ENCODE measurements at regions not wholly inside any gene's neighbourhood (a gene's known extent, or its start where the extent isn't known, plus 50 kb on each side); places are given as distances from the start of the nearest gene placed in this dataset.
"Not testable (repeated sequence)": the region's sequence is repeated elsewhere in the genome, so short reads cannot be mapped to it uniquely, and the experiment has no call there.

DNA sequence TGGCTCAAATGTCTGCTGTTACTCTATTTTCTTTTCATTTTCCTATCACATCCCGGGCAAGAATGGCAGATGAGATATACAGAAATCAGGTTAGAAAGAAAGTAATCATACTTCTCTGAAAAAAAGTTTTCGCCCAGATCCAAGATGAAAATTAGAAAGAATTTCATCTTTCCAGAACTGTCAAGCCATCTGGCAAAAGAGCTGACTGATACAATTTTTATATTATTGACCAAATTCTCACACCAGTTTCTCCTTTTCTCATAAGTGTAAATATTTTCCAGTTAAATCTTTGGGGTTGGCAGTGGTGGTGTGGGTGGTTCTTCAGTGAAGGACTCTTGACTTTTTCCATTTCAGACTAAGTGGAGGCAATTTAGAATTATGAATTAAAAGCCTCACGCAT lies 371.9 kb downstream of the CD83 start:
- DNase-seq (ENCODE audit: low read depth) = no peak

DNA sequence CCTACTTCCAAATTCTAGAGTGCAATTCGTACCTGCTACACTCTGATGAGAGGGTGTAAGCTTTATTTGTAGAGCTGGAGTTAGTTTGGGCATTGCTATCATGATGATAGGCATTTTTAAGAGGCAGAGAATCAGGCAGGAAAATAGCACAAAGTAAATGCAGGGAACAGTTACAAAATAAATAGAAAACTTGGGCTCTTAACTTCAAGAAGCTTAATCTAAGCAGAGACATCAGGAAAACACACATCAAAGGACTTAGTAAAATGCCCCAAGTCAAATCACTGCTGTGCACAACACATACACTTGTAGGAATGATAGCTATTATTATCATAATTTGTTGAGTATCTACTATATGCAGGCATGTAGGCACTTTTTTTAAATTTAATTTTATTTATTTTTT lies 381.2 kb downstream of the CD83 start:
- no peak for DNase-seq (ENCODE audit: low read depth)

DNA sequence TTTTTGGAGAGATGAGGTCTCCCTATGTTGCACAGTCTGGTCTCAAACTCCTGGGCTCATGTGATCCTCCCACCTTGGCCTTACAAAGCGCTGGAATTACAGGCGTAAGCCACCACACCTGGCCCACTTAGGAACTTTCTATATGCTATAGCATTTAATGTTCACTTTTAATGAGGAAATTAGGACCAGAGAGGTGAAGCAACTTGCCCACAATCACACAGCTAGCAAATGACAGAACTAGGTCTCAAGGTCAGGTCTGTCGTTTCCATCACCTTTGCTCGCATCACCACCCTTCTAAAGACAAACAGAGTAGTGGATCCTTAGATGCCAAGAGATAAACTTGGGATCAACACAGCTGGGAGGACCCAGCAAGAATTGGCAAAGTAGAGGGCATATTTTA lies 381.7 kb downstream of the CD83 start:
- DNase-seq (ENCODE audit: low read depth) = no peak

DNA sequence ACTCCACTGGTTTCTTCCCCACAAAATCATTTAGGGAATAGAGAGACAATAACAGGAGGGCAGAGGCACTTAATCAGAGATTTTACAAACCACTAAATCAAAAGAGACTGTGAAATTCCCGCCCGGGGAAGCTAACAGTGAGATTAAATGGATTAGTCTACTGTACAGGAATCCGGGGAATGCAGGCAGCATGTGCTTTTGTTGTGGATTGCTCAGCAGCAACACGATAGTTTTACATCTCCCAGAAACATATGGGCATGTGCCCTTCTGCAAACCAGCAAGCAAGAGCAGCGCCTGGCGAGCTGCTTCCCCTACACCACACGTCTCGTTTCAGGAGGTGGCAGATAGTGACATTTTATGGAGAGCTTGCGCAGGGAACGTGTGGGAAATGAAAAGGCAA lies 382.3 kb downstream of the CD83 start:
- no peak for DNase-seq (ENCODE audit: low read depth)

DNA sequence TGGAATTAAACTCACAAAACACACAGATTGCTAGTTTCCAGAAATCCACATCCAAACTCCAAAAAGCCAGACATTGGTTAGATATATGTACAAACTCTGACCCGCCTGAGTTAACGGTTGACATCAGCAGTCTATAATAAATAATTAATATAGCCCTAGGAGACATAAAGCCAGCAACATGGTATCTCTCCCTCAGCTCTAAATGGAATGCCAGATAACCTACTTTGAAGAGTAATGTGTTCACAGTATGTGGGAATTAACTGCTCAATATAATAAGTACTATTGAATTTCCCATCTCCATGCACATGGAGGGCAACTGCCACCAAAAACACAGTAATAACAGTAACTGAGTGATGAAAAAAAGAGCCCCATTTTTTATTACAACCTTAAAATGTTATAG lies 383.2 kb downstream of the CD83 start:
- DNase-seq (ENCODE audit: low read depth) = no peak

DNA sequence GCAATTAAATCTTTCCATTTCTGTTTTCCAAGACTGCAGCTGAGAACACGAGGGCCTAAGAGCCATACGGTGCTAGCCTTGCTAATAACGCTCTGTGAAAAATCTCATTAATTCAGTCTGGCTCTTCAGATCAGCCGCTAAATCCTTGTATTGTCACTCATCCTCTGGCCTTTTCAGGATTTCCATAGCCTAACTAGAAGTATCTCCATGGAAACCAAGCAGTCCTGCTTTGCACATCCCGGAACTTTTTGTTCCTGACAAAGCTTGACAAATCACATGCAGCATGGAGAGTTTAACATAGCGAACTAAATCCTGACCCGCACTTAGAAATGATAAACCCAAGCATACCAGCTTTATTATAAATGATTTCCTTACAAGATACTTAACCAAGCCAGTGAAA lies 383.7 kb downstream of the CD83 start:
- no peak for DNase-seq (ENCODE audit: low read depth)

DNA sequence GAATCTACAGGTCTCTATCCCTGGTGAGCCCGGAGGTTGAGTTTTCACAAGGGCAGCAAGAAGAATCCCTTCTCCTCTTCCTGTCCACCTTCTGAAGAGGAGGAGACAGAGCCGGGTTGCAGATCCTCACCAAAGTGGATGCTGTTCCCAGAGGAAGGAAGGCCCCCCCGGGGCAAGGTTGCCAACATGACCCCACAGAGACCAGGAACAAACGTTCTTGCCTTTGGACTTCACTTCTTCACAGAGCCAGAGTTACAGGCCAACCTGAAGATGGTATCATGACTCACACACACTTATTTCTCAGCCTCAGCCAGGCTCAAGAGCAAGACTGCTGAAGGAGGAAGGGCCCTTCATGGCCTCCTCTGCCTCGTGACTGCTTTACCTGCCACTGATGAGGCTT lies 384.3 kb downstream of the CD83 start:
- no peak for DNase-seq (ENCODE audit: low read depth)

DNA sequence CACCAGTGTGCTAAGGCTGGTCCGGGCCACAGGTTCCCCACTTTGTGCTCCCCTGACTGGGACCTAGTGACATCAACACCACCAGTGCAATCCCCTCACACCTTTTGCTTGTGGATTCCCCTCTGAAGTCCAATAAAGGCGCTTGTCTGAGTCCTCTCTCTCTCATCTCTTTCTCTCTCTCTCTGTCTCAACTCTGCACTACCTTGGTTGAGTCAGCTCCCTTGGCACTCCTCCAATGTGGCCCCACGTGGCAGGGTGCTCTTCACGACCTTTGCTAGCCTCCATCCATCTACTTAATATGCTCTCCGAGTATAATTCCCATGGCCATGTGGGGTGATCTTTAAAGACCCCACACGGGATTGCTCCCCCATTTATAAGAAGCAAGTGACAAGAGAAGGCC lies 385.0 kb downstream of the CD83 start:
- no peak for DNase-seq (ENCODE audit: low read depth)

DNA sequence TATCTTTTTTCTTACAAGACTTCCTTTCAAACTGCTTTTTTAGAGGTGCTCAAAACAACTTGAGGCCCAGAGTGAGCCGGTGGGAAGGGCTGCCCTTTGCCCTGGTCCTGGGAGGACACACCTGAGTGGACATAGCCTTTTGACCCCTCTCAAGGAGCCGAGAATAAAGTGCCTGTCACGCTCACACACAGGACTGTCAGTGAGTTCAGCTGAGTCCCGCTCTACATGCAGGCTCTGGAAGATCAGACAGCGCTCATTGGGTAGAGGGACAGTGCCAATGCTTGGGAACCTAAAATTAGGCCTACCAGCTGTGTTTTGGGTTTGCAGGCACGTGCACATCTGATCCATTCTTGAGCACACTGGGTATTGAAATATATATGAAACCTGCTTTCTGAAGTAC lies 387.8 kb downstream of the CD83 start:
- DNase-seq (ENCODE audit: low read depth) = no peak

DNA sequence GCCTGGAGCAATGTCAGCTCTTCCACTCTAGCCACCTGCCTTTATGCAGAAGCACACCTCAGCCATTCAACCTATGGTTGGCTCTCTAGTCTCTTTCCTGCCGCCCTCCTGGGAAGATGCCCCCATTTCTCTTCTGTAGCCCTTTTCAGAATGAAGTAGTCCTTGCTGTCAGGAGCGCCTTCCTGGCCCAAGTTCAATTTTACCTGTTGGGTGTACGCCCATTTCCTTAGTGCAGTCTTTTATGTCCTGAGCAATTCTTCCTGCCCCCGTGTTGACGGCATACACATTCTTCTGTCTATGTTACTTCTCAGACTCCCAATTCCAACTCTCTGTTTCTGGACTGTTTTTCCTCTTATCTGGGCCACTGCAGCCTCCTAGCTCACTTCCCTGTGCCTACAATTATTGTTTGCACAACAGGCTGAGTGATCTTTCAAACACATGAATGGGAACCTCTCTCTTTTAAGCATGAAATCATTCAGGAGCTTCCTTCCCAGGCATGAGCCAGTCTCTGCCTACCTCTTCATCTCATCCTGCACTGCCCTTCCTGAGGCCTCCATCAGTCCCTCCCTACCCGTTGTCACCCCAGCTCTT lies 389.2 kb downstream of the CD83 start:
- no peak for DNase-seq (ENCODE audit: low read depth)

DNA sequence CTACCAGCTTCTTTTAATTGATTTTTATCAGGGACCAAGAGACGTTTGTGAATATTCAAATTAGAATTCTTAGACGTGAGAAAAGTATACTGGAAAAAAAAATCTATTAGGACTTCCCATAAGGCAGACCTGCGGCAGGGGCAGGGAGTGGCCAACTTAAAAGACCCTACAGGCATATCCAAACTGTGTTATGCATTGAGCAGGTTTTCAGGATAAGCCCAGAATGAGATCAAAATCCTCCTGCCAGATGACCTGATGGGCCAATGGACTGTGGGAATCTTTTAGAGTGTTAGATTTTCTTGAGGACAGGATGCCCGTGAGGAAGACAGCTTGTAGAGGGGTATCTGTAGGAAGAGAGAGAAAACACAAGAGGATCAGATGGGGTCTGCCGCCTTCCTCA lies 391.5 kb downstream of the CD83 start:
- DNase-seq (ENCODE audit: low read depth) = no peak

DNA sequence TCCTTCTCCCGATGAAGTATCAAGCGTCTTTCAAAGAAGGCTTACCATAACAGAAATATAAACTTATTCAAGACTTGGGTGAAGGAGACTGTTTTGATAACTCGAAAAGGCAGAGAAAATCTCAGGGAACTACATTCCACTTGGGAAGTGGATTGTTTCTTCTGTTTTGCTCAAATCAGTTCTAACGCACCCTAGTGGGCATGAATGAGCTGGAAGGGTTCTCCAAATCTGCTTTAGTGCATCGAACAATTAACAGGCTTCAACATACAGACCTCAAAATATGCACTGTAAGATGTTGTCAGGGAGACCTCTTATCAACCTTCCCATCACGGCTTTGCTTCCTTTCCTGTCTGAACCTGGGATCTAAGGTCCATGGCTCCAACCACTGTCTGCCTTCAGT lies 392.5 kb downstream of the CD83 start:
- no peak for DNase-seq (ENCODE audit: low read depth)

DNA sequence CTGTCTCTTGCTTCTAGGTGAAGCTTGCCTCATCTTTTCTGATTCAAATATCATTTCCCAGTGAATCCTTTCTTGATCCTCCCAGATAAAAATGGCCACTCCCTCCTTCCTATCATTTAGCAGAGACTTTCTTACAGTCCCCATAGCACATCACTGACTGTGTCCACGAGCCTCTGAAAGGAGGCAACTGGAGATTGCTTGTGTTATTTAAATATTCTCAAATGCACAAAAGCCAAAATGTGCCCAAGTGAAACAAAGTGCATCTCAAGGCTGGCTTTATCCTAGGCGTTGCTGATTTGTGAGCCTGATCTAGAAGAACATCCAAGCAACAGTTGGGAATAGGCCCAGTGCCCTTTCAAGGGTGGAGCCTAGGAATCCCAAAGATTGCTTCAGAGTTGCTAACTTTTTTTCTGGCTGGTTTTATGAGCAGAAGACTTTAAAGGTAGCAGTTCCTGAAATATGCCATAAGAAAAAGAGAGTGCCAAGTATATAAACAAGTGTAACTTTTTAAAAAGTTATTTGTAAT lies 393.6 kb downstream of the CD83 start:
- no peak for DNase-seq (ENCODE audit: low read depth)

DNA sequence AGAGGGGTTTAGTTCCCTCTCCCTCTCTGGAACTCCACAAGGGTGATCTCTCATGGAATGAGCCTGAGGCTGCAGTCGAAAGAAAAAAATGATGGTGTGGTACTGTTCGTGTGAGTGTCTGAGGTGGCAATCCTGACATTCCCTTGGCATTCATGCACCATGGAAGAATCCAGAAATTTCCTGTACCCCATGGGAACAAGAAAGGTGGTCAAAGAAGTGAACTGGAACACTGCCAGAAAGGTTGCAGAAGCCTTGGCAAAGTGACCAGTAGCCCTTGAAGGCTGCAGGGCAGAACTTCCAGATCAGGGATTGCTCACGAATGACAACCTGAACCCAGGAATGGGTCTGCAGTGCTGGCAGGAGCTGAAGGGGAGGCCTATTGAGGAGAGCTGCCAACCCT lies 394.7 kb downstream of the CD83 start:
- DNase-seq (ENCODE audit: low read depth) = no peak

DNA sequence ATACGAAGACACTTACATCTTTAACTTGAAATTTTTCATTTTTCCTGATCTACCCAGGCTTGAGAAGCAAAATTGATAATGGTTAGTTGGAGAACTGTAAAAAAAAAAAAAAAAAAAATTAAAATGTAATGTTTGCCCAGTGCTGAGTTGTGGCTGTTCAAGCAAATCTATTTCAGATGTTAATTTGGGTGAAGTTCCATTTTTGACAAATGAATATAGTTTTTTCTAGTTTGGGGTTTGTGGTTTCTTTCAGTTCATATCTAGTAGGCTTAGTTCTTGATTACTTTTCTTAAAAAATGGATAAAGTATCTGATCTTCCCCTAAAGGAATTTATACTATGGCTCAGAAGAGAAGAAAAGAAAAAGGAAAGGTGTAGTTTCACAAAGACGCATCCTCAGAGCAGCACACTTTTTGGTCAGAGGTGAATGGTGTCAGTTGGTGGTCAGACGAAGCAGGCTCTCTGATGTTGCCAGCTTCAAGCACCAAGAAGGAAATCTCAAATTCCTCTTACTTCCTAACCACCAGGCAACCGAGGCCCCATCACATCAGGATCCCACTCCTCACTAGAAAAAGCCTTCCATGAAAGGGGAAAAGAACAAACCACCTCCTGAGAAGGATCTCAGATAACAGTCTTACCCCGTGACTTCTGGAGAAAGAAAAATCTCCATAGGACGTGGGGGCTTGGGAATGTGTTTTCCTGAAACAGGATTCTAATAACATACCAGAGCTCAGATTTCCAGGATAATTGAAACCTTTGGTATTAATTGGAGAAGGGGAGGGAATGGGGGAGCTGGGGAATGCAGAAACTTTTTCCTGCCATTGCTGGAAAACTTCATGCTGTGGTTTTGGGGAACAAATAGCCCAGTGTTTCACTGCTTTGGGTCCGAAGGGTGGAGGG lies 396.2 kb downstream of the CD83 start:
- no peak for DNase-seq (ENCODE audit: low read depth)

DNA sequence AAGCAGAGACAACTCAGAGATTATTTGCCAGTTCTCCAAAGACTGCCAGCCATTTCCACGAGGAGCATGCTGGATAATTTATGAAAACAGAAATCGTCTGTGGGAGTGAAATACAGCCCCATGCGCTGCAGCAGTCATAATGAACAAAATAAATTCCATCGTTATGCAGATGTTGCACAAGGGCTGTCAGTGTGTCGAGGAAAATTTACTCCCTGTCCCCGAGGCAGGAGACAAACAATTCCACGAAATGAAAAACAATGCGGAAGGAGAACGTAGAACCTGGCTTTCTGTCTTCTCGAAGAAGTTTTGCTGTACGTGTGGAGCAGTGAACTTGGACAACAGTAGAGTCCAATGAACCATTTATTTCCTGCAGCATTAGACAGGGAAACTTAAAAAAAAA lies 399.4 kb downstream of the CD83 start:
- no peak for DNase-seq (ENCODE audit: low read depth)

DNA sequence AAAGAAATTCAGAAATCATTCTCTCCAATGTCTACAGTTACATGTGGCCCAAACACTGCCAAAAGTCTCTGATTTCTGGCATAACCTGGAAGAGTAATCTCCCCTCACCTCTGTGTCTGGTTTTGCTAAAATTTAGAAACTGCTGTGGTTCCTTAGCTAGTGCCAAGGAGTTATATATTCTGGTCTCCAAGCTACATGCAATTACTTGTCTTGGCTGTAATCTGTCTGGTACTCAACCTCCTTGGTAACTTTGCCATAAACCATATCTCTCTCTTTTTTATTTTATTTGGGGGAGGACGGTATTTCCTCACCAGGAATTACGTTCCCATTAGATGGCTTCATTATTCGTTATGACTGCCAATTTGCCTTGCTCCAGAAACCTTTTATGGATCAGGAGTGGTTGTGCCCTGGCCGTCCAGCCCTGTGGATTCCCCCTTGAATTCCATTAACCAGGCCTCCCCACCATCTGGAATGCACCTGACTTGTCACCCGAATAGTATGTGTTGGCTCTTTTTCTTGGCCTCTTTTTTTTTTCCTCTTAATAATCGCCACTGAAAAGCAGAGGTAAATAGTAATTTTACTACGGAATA lies 400.0 kb downstream of the CD83 start:
- DNase-seq (ENCODE audit: low read depth) = no peak

DNA sequence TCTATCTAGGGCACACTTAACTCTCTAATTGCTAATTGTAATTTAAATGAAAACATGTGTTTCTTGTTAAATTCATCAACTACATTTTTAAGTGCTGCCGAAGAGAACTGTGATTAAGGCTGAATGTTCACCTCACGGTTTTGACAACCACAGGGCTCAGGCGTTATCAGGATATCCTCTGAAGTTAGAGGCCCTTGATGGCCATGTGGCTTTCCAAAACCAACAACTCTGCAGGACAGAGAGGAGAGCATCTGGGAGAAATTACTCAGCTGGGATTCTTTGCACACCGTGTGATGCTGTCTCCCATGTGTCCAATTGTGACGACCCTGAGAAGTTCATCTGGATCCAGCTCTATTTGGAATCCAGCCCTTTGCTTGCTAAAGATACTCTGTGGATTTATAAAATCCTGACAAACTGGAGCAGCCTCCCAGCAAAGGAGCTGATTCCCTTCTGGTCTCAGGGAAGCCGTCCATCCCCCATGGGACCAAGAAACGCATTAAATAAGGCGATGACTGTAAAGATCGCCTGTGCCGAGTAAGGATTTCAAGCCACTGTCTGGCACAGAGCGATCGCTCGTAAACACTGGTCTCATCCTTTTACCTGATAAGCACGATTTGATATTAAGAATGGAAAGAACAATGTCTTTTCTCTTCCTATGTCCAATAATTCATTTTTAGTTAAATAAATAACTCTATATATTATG lies 401.1 kb downstream of the CD83 start:
- no peak for DNase-seq (ENCODE audit: low read depth)

DNA sequence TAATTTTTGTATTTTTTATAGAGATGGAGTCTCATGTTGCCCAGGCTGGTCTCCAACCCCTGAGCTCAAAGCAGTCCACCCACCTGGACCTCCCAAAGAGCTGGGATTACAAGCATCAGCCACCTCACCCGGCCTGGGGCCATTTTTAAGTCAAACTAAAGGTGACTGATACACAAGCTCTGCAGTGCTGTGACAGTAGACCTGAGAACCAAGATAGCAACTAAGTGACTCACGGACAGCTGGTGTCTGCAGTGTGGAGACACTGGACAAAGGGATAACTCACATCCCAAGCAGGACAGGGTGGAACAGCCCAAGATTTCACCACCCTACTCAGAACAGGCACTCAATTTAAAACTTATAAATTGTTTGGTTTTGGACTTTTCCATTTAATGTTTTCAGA lies 402.5 kb downstream of the CD83 start:
- no peak for DNase-seq (ENCODE audit: low read depth)

DNA sequence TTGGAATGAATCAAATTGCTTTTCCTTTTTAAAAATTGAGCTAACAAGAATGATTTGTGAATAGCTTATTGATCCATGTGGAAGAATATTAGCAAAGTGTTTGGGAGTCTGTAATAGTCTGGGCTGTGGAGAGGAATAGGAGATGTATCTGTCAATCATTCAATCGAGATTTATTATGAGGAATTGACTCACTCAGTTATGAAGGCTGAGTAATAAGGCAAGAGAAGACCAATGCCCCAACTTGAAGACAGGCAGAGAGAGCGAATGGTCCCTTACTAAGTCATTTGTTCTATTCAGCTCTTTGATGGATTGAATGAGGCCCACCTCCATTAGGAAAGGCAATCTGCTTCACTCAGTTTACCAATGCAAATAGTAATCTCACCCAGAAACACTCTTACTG lies 403.0 kb downstream of the CD83 start:
- DNase-seq (ENCODE audit: low read depth) = no peak

DNA sequence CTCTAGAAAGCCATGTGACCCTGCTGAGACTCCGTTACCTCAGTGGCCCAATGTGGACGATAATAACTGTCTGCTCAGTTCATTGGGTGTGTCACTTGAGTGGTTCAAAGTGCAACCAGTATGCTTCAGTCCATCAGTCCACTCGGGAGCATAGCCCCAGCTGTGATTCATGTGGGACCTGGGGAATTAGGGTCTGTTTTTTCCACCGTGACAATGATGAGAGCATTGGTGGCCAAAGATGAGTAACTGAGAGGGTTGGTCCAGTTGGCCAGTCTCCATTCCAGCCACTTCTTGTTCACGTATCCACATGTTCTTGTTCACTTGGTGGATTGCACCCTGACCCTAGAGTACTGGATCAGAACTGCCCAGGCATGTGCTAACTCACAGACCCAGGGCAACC lies 403.6 kb downstream of the CD83 start:
- no peak for DNase-seq (ENCODE audit: low read depth)

DNA sequence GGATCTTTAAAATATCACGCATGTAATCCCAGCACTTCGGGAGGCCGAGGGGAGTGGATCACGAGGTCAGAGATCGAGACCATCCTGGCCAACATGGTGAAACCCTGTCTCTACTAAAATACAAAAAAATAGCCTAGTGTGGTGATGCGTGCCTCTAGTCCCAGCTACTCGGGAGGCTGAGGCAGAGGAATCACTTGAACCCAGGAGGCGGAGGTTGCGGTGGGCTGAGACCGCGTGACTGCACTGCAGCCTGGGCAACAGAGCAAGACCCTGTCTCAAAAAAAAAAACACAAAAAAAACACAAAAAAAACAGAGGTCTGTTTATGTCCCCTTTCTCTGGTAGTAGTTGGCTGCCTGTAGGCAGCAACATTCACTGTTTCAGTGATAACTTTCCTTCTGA lies 404.3 kb downstream of the CD83 start:
- not testable (repeated sequence) for DNase-seq (ENCODE audit: low read depth)

DNA sequence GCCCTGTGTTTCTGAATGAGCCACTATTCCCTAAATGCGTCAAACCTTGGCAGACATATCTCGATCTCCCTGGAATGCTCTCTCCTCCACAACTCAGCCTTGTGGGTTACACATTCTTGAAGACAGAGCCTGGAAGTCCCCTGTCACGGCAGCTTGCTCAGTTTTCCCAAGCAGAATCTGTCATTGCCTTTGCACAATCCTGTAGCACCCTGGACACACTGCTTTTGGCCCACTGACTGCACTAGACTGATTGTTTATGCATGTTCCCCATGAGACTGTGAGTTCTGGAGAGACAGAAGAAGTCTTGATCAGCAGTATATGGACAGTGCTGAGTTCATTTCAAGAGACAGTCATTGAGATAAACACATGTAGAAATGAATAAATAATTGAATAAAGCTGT lies 406.7 kb downstream of the CD83 start:
- DNase-seq (ENCODE audit: low read depth) = no peak

All from stimulated activated CD4-positive, alpha-beta T cell treated with anti-CD3 and anti-CD28 coated beads, Interleukin-2, amount 100 ng/mL, for 4 hours (primary cell).